HG02678 (cell line): ENCODE measurements at regions not wholly inside any gene's neighbourhood (a gene's known extent, or its start where the extent isn't known, plus 50 kb on each side); places are given as distances from the start of the nearest gene placed in this dataset.
"Not testable (repeated sequence)": the region's sequence is repeated elsewhere in the genome, so short reads cannot be mapped to it uniquely, and the experiment has no call there.

Source experiments
- ATAC-seq: cut with Tn5 transposase; IDR thresholded peaks from one replicate; pipeline ENCODE4 v1.9.1; 2021; ENCODE audit warnings: mild to moderate bottlenecking, moderate library complexity; ENCODE audit not compliant: unreplicated experiment

GRCh38 chr11:14573539-14574057 lies 53.4 kb upstream of the PSMA1 start:
- ATAC-seq = not testable (repeated sequence)

- ATAC-seq = no peak
These were observed 57.1 kb upstream of the PSMA1 start for GRCh38 chr11:14577292-14577691.

DNA sequence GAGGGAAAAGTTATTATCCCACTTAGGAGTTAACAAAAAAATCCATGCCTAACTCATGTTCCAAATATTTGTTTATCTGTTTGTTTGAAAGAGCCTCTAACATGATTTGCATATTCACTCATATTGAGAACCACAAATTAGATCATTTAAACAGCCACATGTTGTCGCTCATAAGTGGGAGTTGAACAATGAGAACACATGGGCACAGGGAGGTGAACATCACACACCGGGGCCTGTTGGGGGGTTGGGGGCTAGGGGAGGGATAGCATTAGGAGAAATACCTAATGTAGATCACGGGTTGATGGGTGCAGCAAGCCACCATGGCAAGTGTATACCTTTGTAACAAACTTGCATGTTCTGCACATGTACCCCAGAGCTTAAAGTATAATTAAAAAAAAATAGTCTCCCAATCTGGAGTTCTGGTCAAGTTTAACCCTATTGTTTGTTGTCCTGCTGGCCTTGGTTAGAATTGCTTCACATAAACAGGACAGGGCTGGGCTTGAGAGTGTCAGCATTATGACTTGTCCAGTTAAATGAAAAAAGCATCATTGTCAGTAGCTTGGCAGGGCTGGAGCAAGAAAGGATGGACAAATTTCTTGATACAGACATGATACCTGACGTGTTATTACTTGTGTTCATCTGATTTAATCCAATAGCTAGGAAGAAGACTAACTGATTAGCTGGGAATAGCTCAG lies 57.8 kb upstream of the PSMA1 start:
- no peak for ATAC-seq

DNA sequence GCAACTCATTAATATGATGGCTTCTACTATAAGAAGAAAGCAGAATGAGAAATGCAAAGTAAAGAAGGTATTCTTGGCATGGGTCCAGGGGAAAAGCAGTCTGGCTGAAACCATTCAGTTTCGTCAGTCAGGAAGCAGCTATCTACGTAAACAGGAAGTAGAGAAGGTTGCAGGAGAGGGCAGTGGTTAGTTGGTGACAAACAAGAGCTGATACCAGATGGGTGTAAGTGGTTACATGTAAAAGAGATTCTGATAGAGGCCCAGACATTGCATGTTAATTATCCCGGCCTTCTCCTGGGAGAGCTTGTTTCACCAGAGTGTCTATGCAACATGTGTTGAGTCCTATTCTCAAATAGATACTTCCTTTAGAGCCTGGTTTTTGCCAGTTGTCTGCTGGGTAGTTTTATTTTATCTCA lies 58.4 kb upstream of the PSMA1 start:
- ATAC-seq = peak; percentile 99

- no peak for ATAC-seq
These were observed 59.5 kb upstream of the PSMA1 start for GRCh38 chr11:14579646-14580045.

DNA sequence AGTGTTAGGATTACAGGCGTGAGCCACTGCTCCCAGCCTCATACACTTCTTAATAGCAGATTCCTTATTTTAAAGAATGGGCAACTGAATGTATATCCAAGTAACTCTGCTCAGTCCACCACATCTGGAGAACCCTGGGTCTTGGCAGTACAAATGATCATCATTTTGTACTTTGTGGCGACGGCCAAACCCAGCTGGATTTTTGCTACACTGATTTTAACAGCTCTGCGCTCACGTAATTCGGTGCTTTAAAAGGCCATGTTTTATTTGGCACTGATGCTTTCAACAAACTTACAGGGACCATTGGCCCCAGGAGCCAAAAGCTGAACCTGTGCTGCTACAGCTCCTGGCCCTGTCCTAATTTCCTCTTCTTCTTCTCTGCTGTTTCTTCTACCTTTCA lies 60.8 kb upstream of the PDE3B start:
- no peak for ATAC-seq

GRCh38 chr11:14583252-14584034 lies 60.2 kb upstream of the PDE3B start:
- ATAC-seq = no peak

GRCh38 chr11:14584035-14584363 lies 59.6 kb upstream of the PDE3B start:
- ATAC-seq = no peak

- no peak for ATAC-seq
These were observed 59.0 kb upstream of the PDE3B start for GRCh38 chr11:14584595-14584994.

GRCh38 chr11:14585438-14585837 lies 58.2 kb upstream of the PDE3B start:
- no peak for ATAC-seq

- no peak for ATAC-seq
These were observed 56.3 kb upstream of the PDE3B start for GRCh38 chr11:14587258-14587657.

DNA sequence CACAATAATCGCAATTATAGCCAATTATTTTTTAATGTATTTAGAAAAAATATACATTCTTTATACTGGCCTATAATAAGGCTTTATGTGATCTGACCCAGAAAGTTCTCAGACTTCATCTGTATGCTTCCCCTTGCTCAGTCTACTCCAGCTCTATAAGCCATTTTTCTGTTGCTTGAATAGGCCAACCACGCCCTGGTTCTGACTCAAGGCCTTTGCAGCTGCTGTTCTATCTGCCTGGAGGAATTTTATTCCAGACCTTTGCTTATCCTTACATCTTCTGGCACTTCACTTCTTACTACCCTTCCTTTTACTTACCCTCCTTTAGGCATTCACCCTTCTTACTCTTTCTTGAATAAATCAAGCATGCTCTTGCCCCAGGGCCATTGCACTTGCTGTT lies 54.9 kb upstream of the PDE3B start:
- ATAC-seq = no peak

- ATAC-seq = no peak
These were observed 54.2 kb upstream of the PDE3B start for GRCh38 chr11:14589421-14589820.

DNA sequence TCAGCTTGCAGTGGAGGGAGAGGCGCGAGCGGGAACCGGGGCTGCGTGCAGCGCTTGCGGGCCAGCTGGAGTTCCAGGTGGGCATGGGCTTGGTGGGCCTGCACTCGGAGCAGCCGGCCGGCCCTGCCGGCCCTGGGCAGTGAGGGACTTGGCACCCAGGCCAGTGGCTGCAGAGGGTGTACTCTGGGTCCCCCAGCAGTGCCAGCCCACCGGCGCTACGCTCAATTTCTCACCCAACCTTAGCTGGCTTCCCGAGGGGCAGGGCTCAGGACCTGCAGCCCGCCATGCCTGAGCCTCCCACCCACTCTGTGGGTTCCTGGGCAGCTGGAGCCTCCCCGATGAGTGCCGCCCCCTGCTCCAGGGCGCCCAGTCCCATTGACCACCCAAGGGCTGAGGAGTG lies 52.6 kb upstream of the PDE3B start:
- ATAC-seq = not testable (repeated sequence)

- ATAC-seq = no peak
These were observed 49.9 kb upstream of the PDE3B start for GRCh38 chr11:14593671-14594070.
